NB4 (cell line): ENCODE measurements at regions not wholly inside any gene's neighbourhood (a gene's known extent, or its start where the extent isn't known, plus 50 kb on each side); places are given as distances from the start of the nearest gene placed in this dataset.

Experiments
- CTCF ChIP-seq: IDR thresholded peaks from one replicate; pipeline ENCODE4 v1.5.1; 2012; ENCODE audit warnings: low read depth, low read length
- TF ChIP-seq, protein P1 (sequence below): IDR thresholded peaks from 2 replicates; pipeline ENCODE4 v1.6.1; 2011; ENCODE audit warnings: low read depth, low read length

GRCh38 chr9:78698371-78698770 is 401.4 kb downstream of the PSAT1 start:
- TF ChIP-seq CTCF = no peak
- TF ChIP-seq, protein P1, sequence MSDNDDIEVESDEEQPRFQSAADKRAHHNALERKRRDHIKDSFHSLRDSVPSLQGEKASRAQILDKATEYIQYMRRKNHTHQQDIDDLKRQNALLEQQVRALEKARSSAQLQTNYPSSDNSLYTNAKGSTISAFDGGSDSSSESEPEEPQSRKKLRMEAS = no peak
